ENCODE measurements at regions not wholly inside any gene's neighbourhood (a gene's known extent, or its start where the extent isn't known, plus 50 kb on each side); places are given as distances from the start of the nearest gene placed in this dataset.

DNA sequence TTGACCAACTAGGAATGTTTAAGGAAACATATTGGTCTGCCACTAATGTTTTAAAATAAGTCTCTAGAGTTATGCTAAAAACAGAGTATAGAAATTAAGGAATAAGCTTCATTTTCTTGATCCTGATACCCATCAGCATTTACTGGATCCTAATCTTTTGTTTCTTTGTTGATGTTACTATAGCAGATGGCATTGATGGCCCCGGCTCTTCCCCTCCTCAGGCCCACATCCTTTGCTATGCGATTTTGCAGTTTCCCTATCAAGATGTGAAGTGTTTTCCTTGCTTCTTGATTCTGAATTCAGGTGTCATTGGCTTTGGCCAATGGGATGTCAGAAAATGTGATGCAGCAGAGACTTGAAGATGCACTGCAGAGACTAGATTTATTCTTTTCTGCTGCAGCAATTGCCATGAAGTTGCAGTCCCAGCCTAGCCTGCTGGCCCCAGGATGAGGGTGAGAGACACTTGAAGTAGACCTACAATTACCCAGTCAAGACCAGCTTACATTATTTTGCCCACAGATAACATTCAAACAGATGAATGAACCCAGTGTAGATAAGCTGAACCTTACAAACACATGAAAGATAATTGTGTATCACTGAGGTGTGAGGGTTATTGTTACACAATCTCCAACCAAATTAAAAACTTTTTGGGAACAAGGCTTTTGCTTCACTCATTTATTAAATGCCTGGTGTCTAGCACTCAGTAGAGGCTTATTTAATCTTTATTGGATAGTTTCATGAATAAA is 115.2 kb upstream of the ITGA4 start:
- peaks cover 15% of the 10 kb centered on the region for H3K9me3 Mint-ChIP-seq

GRCh38 chr2:181348107-181348837 is 108.9 kb upstream of the ITGA4 start:
- CTCF ChIA-PET, result interaction anchor here (0.7 kb wide), 1 partner anchor 105 kb away, joined by 4 read pairs; no protein-coding TSS in a partner anchor
- peaks cover 9% of the 10 kb centered on the region for H3K4me1 Mint-ChIP-seq
- no peak for DNase-seq
- no peak overlapping the region for H3K4me3 Mint-ChIP-seq
- peaks cover 3% of the 10 kb centered on the region for H3K9me3 Mint-ChIP-seq
- peaks cover 3% of the 10 kb centered on the region for H3K36me3 Mint-ChIP-seq (ENCODE audit: low read depth)
- H3K27me3 Mint-ChIP-seq, result no peaks in the 10 kb centered on the region
- POLR2A ChIA-PET, result no interaction called here
- H3K27ac Mint-ChIP-seq, result no peak overlapping the region

More for the DNA sequence above, 115.2 kb upstream of the ITGA4 start:
- no peaks in the 10 kb centered on the region for H3K27me3 Mint-ChIP-seq
- ChIA-PET POLR2A (no interaction called here), CTCF (interaction anchor here (0.7 to 1.6 kb wide), 4 partner anchors 10 to 122 kb away, joined by 3 to 6 read pairs (median 6); no protein-coding TSS in a partner anchor)
- H3K4me1 Mint-ChIP-seq, result no peaks in the 10 kb centered on the region
- no peak for DNase-seq
- H3K27ac Mint-ChIP-seq, result no peak overlapping the region
- peaks cover 3% of the 10 kb centered on the region for H3K36me3 Mint-ChIP-seq (ENCODE audit: low read depth)
- no peak overlapping the region for H3K4me3 Mint-ChIP-seq

DNA sequence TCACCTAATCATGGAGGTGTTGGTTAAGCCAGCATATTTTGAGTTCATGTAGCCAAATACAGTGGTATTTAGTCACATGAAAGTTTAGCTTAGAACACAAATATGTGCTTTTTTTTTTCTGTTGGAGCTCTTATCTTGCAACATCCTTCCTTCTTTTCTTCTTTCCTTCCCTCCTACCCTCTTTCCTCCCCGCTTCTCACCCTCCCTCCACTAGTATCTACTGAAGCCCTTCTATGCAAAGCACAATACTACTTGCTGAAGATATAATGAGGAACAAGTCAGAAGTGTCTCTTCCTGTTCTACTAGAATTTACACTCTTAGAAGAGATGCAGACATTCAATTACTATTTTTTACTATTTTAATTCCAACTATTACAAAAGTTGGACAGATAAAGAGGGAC is 105.0 kb upstream of the ITGA4 start:
- peaks cover 3% of the 10 kb centered on the region for H3K27me3 Mint-ChIP-seq
- DNase-seq, result no peak
- H3K27ac Mint-ChIP-seq, result no peak overlapping the region
- no peak overlapping the region for H3K4me3 Mint-ChIP-seq
- ChIA-PET POLR2A (no interaction called here), CTCF (interaction anchor here (1.6 to 1.9 kb wide), 2 partner anchors 9 to 11 kb away, joined by 6 read pairs; no protein-coding TSS in a partner anchor)
- peaks cover 5% of the 10 kb centered on the region for H3K36me3 Mint-ChIP-seq (ENCODE audit: low read depth)
- peaks cover 14% of the 10 kb centered on the region for H3K4me1 Mint-ChIP-seq
- H3K9me3 Mint-ChIP-seq, result peaks cover 3% of the 10 kb centered on the region

DNA sequence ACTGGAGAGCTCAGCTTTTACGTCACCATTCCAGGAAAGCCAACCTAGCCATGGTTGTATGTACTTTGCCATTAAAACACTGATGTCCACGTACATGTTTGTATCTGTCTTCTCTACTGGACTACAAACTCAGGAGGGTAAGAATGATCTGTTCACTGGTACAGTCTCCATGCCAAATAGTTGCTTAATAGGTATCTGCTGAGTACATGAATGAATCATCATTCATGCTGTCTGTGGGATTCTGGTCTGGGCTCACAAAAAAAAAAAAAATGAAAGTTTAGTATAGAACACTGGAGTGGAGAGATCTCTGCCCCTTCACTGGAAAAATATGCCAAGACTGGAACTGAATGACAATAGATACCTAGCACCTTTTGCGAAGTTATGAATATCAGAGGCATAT is 102.6 kb upstream of the ITGA4 start:
- no peak overlapping the region for H3K27ac Mint-ChIP-seq
- peaks cover 3% of the 10 kb centered on the region for H3K9me3 Mint-ChIP-seq
- DNase-seq, result no peak
- no peak overlapping the region for H3K4me3 Mint-ChIP-seq
- CTCF ChIA-PET, result interaction anchor here (0.8 to 2.2 kb wide), 4 partner anchors 10 to 50 kb away, joined by 3 to 6 read pairs (median 3); no protein-coding TSS in a partner anchor
- peaks cover 3% of the 10 kb centered on the region for H3K27me3 Mint-ChIP-seq
- H3K36me3 Mint-ChIP-seq (ENCODE audit: low read depth), result peaks cover 5% of the 10 kb centered on the region
- peaks cover 10% of the 10 kb centered on the region for H3K4me1 Mint-ChIP-seq
- POLR2A ChIA-PET, result interaction anchor here (0.6 kb wide), 1 partner anchor 168 kb away, joined by 5 read pairs; no protein-coding TSS in a partner anchor

DNA sequence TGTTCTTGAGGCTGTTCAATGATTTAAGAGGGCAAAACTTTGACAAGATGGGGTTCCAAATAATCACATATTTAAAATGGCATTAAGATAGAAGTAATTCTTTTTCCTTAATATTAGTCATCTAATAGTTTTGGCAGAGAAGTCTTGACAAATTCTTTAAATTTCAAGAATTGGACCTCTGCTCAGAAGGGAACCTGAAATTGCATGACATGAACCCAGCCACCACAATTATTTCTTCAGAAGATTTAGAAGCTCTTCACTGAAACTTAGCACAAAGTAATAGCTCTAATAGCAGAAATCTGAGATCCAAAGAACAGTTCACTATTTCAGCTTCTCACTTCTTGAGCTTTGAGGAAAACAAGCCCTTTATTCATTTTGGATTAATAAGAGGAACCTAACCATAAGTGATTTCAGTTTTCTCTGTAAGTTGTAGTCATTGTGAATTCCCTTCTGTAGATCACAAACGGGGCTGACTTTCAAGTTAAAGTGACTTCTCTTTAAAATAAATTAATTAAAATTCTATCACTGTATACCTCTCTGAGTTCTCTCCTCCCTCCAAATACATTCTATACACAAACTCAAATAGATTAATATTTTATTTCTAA is 100.6 kb upstream of the ITGA4 start:
- peaks cover 3% of the 10 kb centered on the region for H3K27me3 Mint-ChIP-seq
- DNase-seq, result no peak
- ChIA-PET POLR2A (no interaction called here), CTCF (no interaction called here)
- H3K27ac Mint-ChIP-seq, result no peak overlapping the region
- peaks cover 10% of the 10 kb centered on the region for H3K4me1 Mint-ChIP-seq
- peaks cover 5% of the 10 kb centered on the region for H3K36me3 Mint-ChIP-seq (ENCODE audit: low read depth)
- H3K4me3 Mint-ChIP-seq, result no peak overlapping the region
- no peaks in the 10 kb centered on the region for H3K9me3 Mint-ChIP-seq

GRCh38 chr2:181357979-181358378 is 99.2 kb upstream of the ITGA4 start:
- Mint-ChIP-seq H3K36me3 (ENCODE audit: low read depth) (peaks cover 5% of the 10 kb centered on the region), H3K9me3 (no peaks in the 10 kb centered on the region), H3K27ac (no peak overlapping the region), H3K4me1 (peaks cover 10% of the 10 kb centered on the region), H3K4me3 (no peak overlapping the region), H3K27me3 (peaks cover 3% of the 10 kb centered on the region)
- POLR2A ChIA-PET, result no interaction called here
- no peak for DNase-seq
- CTCF ChIA-PET, result interaction anchor here (1.3 kb wide), 1 partner anchor 23 kb away, joined by 4 read pairs; no protein-coding TSS in a partner anchor

DNA sequence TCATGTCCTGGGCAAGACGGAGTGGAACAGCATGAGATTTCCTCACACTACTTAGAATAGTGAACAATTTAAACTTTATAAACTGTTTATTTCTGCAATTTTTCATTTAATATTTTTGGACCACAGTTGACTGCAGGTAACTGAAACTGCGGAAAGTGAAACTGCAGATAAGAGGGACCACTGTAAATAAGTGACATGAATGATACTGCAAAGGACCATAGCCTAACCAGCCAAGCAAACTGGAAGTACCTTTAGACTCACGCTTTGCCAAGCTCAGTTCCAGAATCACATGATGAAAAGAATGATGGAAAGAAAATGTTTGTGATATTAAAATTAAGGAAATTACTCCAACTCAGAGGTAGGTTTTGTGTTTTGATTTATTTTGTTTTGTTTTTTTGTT is 94.6 kb upstream of the ITGA4 start:
- CTCF ChIA-PET, result interaction anchor here (0.8 to 2.6 kb wide), 3 partner anchors 11 to 40 kb away, joined by 3 to 11 read pairs (median 6); no protein-coding TSS in a partner anchor
- Mint-ChIP-seq H3K27me3 (no peaks in the 10 kb centered on the region), H3K4me1 (peaks cover 5% of the 10 kb centered on the region), H3K4me3 (no peak overlapping the region), H3K36me3 (ENCODE audit: low read depth) (no peaks in the 10 kb centered on the region), H3K27ac (no peak overlapping the region), H3K9me3 (no peaks in the 10 kb centered on the region)
- no peak for DNase-seq
- POLR2A ChIA-PET, result no interaction called here

DNA sequence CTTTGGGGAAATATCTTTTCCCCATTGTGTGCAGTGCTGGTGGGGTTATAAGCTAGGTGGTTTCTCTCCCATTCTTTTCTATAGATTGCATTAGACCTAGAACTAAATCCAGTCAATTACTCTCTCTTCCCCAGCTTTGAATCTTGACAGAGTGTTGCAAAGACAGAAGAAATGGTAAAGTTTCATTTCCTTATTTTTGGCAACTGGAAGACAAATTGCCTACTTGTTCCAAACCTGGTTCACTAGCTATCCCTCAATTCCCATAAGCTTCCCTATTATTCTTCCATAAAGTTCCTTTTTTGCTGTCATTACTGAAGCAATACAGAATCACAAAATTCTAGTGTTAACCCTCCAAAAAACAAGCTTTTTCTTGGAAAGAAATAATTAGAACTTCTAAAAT is 94.0 kb upstream of the ITGA4 start:
- ChIA-PET POLR2A (no interaction called here), CTCF (interaction anchor here (1.9 to 2.6 kb wide), 2 partner anchors 11 kb away, joined by 6 to 11 read pairs; no protein-coding TSS in a partner anchor)
- H3K4me1 Mint-ChIP-seq, result peaks cover under 1% of the 10 kb centered on the region
- no peaks in the 10 kb centered on the region for H3K9me3 Mint-ChIP-seq
- no peaks in the 10 kb centered on the region for H3K27me3 Mint-ChIP-seq
- no peak overlapping the region for H3K4me3 Mint-ChIP-seq
- H3K27ac Mint-ChIP-seq, result no peak overlapping the region
- H3K36me3 Mint-ChIP-seq (ENCODE audit: low read depth), result no peaks in the 10 kb centered on the region
- no peak for DNase-seq

DNA sequence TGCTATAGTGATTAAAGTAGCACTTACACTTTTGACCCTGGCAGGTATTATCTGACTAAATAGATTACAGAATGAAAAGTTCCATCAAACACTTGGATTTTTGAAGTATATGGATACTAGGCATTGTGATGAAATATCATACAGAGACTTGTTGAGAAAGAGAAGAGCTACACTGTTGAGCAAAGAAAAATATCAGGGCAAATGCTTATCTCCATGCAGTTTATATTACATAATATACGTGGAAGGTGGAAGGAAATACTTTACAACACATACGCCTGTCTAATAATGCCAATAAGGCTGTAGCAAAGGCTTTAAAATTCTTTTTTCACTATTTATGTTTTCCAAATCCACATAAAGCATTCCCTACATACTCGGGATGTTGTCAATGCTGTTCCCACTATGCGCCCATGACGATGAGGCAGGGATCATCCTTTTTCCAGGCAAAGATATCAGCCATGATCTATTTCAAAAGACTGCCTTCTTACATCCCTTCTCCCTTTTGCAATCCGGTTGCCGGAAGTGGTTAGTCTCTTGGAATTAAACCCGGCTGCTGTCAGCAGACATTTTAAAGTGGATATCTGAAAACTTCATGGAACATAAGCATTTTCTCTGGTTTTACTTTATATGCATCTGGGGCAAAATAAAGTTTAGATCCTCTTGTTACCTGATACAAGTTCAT is 92.6 kb upstream of the ITGA4 start:
- Mint-ChIP-seq H3K36me3 (ENCODE audit: low read depth) (no peaks in the 10 kb centered on the region), H3K9me3 (no peaks in the 10 kb centered on the region), H3K4me3 (no peak overlapping the region), H3K4me1 (no peaks in the 10 kb centered on the region), H3K27me3 (no peaks in the 10 kb centered on the region), H3K27ac (no peak overlapping the region)
- CTCF ChIA-PET, result interaction anchor here (0.9 to 2.6 kb wide), 2 partner anchors 9 to 10 kb away, joined by 3 to 11 read pairs; no protein-coding TSS in a partner anchor
- no peak for DNase-seq
- POLR2A ChIA-PET, result no interaction called here

- no peak for DNase-seq
- Mint-ChIP-seq H3K36me3 (ENCODE audit: low read depth) (no peaks in the 10 kb centered on the region), H3K4me3 (no peak overlapping the region), H3K27me3 (no peaks in the 10 kb centered on the region), H3K27ac (no peak overlapping the region), H3K4me1 (peaks cover 9% of the 10 kb centered on the region), H3K9me3 (peaks cover 3% of the 10 kb centered on the region)
- POLR2A ChIA-PET, result no interaction called here
- CTCF ChIA-PET, result no interaction called here
These were observed 90.5 kb upstream of the ITGA4 start for GRCh38 chr2:181366675-181367175.

DNA sequence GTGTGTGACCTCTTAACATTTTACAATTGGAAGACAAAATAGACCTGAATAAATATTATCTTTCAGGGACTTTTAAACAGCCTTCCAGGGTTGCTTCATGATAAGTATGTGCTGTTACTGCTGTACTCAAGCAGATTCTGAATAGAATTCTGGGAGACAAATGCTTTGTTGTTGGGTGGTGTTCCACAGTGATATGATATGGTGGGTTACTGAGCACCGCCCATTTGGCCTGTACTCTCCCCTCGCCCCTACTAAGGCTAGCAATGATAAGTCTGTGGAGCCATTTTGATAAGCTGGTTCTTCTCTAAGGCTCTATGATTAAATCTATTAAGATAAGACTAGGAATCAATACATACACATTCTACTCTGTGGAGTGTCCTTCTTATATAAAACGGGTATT is 89.8 kb upstream of the ITGA4 start:
- no peak for DNase-seq
- CTCF ChIA-PET, result interaction anchor here (1.0 kb wide), 1 partner anchor 8 kb away, joined by 3 read pairs; no protein-coding TSS in a partner anchor
- Mint-ChIP-seq H3K36me3 (ENCODE audit: low read depth) (no peaks in the 10 kb centered on the region), H3K4me1 (peaks cover 14% of the 10 kb centered on the region), H3K4me3 (no peak overlapping the region), H3K27ac (no peak overlapping the region), H3K9me3 (peaks cover 3% of the 10 kb centered on the region), H3K27me3 (no peaks in the 10 kb centered on the region)
- POLR2A ChIA-PET, result no interaction called here

- H3K36me3 Mint-ChIP-seq (ENCODE audit: low read depth), result no peaks in the 10 kb centered on the region
These were observed 89.2 kb upstream of the ITGA4 start for GRCh38 chr2:181367906-181368435.

More at GRCh38 chr2:181367906-181368435, 89.2 kb upstream of the ITGA4 start:
- POLR2A ChIA-PET, result no interaction called here
- no peak overlapping the region for H3K4me3 Mint-ChIP-seq
- peaks cover 16% of the 10 kb centered on the region for H3K4me1 Mint-ChIP-seq
- H3K9me3 Mint-ChIP-seq, result peaks cover 3% of the 10 kb centered on the region
- no peaks in the 10 kb centered on the region for H3K27me3 Mint-ChIP-seq
- no peak overlapping the region for H3K27ac Mint-ChIP-seq
- DNase-seq, result no peak
- CTCF ChIA-PET, result interaction anchor here (1.0 kb wide), 1 partner anchor 9 kb away, joined by 3 read pairs; no protein-coding TSS in a partner anchor
